ENCODE measurements at regions not wholly inside any gene's neighbourhood (a gene's known extent, or its start where the extent isn't known, plus 50 kb on each side); places are given as distances from the start of the nearest gene placed in this dataset.

- in situ Hi-C loops (cut with MboI; ENCODE audit: low sequenced_read_pairs): no loop called here
- Histone ChIP-seq H3K27me3 (ENCODE audit: low read depth) (no peaks in the 10 kb centered on the region), H3K9me3 (no peaks in the 10 kb centered on the region), H3K36me3 (replicated peaks) (no peaks in the 10 kb centered on the region), H3K4me3 (peak overlapping the region; percentile 23), H3K4me1 (peaks cover 23% of the 10 kb centered on the region)
- peak; percentile 65 to 79 for DNase-seq (ENCODE audit: low spot score in 2 of 2)
Observed at GRCh38 chr17:51372345-51373004, 112.1 kb downstream of the UTP18 start.

DNA sequence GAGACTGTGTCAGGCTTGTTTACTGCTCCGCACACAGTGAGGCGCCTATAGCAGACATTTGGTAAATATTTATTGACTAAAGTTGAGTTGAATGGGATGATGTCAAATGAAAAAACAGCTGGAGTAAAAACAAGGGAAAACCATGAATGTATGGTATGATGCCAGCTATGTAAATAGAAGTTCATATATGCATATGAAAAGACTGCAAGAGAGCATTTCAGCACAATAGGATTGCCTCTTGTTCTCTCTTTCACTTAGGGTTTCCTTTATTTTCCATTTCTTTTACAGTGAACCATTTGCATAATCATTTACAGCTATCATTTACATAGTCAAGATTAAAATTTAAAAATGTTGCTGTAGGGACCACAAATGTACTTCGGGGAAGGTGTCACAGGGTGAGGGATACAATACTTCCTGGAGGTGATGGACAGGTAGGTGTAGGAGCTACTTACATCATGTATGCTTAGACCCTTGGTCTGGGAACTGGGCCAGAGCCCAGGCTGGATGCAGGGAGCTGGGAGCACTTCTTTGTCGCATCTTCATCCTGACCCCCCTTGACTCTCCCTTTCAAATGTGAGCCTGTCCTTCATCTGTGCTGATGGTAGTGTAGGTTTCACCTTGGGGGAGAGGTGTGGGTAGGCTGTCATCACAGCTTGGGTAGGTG, 113.3 kb downstream of the UTP18 start:
- H3K4me1 ChIP-seq: peaks cover 23% of the 10 kb centered on the region
- H3K36me3 ChIP-seq (replicated peaks): no peaks in the 10 kb centered on the region
- peak; percentile 63 to 94 for DNase-seq (ENCODE audit: low spot score in 2 of 2)
- H3K9me3 ChIP-seq: no peaks in the 10 kb centered on the region
- no peak overlapping the region for H3K4me3 ChIP-seq
- in situ Hi-C loops (cut with MboI; ENCODE audit: low sequenced_read_pairs): no loop called here
- H3K27me3 ChIP-seq (ENCODE audit: low read depth): no peaks in the 10 kb centered on the region

- Histone ChIP-seq H3K27me3 (ENCODE audit: low read depth) (no peaks in the 10 kb centered on the region), H3K9me3 (no peaks in the 10 kb centered on the region)
Observed at GRCh38 chr17:51374209-51374608, 113.9 kb downstream of the UTP18 start.

DNA sequence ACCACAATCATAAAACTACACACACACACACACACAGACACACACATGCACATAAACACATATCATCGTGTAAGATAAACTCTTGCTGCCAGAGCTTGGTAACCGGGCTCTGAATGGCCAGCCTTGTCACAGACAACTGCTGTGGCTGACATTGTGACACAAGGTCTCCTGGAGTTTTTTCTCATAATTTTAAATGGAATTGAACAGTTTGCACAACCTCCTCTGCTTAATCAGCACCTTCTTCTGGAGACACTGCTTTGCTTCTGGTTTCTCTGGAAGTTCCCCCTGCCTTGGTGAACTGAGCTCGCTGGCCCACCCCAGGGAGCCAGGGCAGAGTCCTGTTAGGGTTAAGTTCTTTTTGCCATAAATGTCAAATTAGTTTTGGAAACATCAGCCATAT, 115.4 kb downstream of the UTP18 start:
- Histone ChIP-seq H3K9me3 (no peaks in the 10 kb centered on the region), H3K4me1 (peaks cover 23% of the 10 kb centered on the region), H3K4me3 (no peak overlapping the region), H3K36me3 (replicated peaks) (no peaks in the 10 kb centered on the region), H3K27me3 (ENCODE audit: low read depth) (no peaks in the 10 kb centered on the region)
- no peak for DNase-seq (ENCODE audit: low spot score in 2 of 2)
- in situ Hi-C loops (cut with MboI; ENCODE audit: low sequenced_read_pairs): no loop called here

More at GRCh38 chr17:51374209-51374608, 113.9 kb downstream of the UTP18 start:
- no peaks in the 10 kb centered on the region for H3K36me3 ChIP-seq (replicated peaks)
- in situ Hi-C loops (cut with MboI; ENCODE audit: low sequenced_read_pairs): no loop called here
- DNase-seq (ENCODE audit: low spot score in 2 of 2): no peak
- H3K4me3 ChIP-seq: no peak overlapping the region
- H3K4me1 ChIP-seq: peaks cover 23% of the 10 kb centered on the region

GRCh38 chr17:51376739-51377138, 116.4 kb downstream of the UTP18 start:
- in situ Hi-C loops (cut with MboI; ENCODE audit: low sequenced_read_pairs): no loop called here
- DNase-seq (ENCODE audit: low spot score in 2 of 2): no peak
- Histone ChIP-seq H3K9me3 (no peaks in the 10 kb centered on the region), H3K27me3 (ENCODE audit: low read depth) (0 out of 2 replicates have a peak, but pooled peaks cover 4% of the 10 kb centered on the region), H3K4me3 (no peak overlapping the region), H3K36me3 (replicated peaks) (no peaks in the 10 kb centered on the region), H3K4me1 (peaks cover 22% of the 10 kb centered on the region)

GRCh38 chr17:51381262-51381661, 120.9 kb downstream of the UTP18 start:
- in situ Hi-C loops (cut with MboI; ENCODE audit: low sequenced_read_pairs): no loop called here

GRCh38 chr17:51385208-51385607, 124.9 kb downstream of the UTP18 start:
- no peak overlapping the region for H3K4me3 ChIP-seq
- H3K9me3 ChIP-seq: no peaks in the 10 kb centered on the region
- in situ Hi-C loops (cut with MboI; ENCODE audit: low sequenced_read_pairs): no loop called here
- DNase-seq (ENCODE audit: low spot score in 2 of 2): no peak
- H3K36me3 ChIP-seq (replicated peaks): no peaks in the 10 kb centered on the region
- H3K27me3 ChIP-seq (ENCODE audit: low read depth): peaks cover 10% of the 10 kb centered on the region; the same call in 1 of the 2 replicates
- no peaks in the 10 kb centered on the region for H3K4me1 ChIP-seq

More at GRCh38 chr17:51381262-51381661, 120.9 kb downstream of the UTP18 start:
- H3K36me3 ChIP-seq (replicated peaks): no peaks in the 10 kb centered on the region
- H3K9me3 ChIP-seq: no peaks in the 10 kb centered on the region
- no peak for DNase-seq (ENCODE audit: low spot score in 2 of 2)
- H3K4me1 ChIP-seq: no peaks in the 10 kb centered on the region
- H3K4me3 ChIP-seq: no peak overlapping the region
- 0 out of 2 replicates have a peak, but pooled peaks cover 4% of the 10 kb centered on the region for H3K27me3 ChIP-seq (ENCODE audit: low read depth)

DNA sequence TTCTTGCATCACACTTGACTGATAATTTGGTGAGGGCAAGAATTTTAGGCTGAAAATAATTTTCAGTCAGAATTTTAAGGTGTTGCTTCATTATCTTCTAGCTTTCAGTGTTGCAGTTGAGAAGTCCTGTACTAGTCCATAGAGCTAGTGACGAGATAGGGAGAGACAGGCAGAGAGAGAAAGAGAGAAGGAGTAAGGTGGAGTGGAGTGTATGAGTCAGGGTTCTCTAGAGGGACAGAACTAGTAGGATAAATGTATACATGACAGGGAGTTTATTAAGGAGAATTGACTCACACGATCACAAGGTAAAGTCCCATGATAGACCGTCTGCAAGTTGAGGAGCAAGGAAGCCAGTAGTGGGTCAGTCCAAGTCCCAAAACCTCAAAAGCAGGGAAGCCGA, 127.2 kb downstream of the UTP18 start:
- H3K4me1 ChIP-seq: no peaks in the 10 kb centered on the region
- DNase-seq (ENCODE audit: low spot score in 2 of 2): no peak
- H3K36me3 ChIP-seq (replicated peaks): no peaks in the 10 kb centered on the region
- in situ Hi-C loops (cut with MboI; ENCODE audit: low sequenced_read_pairs): no loop called here
- peaks cover 6% of the 10 kb centered on the region; the same call in 1 of the 2 replicates for H3K27me3 ChIP-seq (ENCODE audit: low read depth)
- no peaks in the 10 kb centered on the region for H3K9me3 ChIP-seq
- no peak overlapping the region for H3K4me3 ChIP-seq

DNA sequence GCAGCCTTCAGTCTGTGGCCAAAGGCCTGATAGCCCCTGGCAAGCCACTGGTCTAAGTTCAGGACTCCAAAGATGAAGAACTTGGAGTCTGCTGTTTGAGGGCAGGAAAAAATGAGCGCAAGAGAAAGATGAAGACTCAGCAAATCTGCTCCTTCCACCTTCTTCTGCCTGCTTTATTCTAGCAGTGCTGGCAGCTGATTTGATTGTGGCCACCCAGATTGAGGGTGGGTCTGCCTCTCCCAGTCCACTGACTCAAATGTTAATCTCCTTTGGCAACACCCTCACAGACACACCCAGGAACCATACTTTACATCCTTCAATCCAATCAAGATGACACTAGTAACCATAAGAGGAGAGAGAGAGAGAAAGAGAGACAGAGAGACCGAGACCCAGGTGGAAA, 127.6 kb downstream of the UTP18 start:
- in situ Hi-C loops (cut with MboI; ENCODE audit: low sequenced_read_pairs): no loop called here
- no peak for DNase-seq (ENCODE audit: low spot score in 2 of 2)
- Histone ChIP-seq H3K4me3 (no peak overlapping the region), H3K4me1 (no peaks in the 10 kb centered on the region), H3K36me3 (replicated peaks) (no peaks in the 10 kb centered on the region), H3K9me3 (no peaks in the 10 kb centered on the region), H3K27me3 (ENCODE audit: low read depth) (peaks cover 8% of the 10 kb centered on the region; the same call in 1 of the 2 replicates)

- H3K36me3 ChIP-seq (replicated peaks): no peaks in the 10 kb centered on the region
- no peak for DNase-seq (ENCODE audit: low spot score in 2 of 2)
- in situ Hi-C loops (cut with MboI; ENCODE audit: low sequenced_read_pairs): no loop called here
- H3K9me3 ChIP-seq: no peaks in the 10 kb centered on the region
- no peak overlapping the region for H3K4me3 ChIP-seq
- H3K4me1 ChIP-seq: no peaks in the 10 kb centered on the region
- H3K27me3 ChIP-seq (ENCODE audit: low read depth): peaks cover 9% of the 10 kb centered on the region; the same call in 1 of the 2 replicates
Observed at GRCh38 chr17:51389875-51390274, 129.5 kb downstream of the UTP18 start.

GRCh38 chr17:51391982-51392654, 131.8 kb downstream of the UTP18 start:
- DNase-seq (ENCODE audit: low spot score in 2 of 2): no peak
- Histone ChIP-seq H3K4me1 (no peaks in the 10 kb centered on the region), H3K36me3 (replicated peaks) (no peaks in the 10 kb centered on the region), H3K9me3 (no peaks in the 10 kb centered on the region), H3K4me3 (no peak overlapping the region), H3K27me3 (ENCODE audit: low read depth) (peaks cover 9% of the 10 kb centered on the region; the same call in 1 of the 2 replicates)
- in situ Hi-C loops (cut with MboI; ENCODE audit: low sequenced_read_pairs): no loop called here

DNA sequence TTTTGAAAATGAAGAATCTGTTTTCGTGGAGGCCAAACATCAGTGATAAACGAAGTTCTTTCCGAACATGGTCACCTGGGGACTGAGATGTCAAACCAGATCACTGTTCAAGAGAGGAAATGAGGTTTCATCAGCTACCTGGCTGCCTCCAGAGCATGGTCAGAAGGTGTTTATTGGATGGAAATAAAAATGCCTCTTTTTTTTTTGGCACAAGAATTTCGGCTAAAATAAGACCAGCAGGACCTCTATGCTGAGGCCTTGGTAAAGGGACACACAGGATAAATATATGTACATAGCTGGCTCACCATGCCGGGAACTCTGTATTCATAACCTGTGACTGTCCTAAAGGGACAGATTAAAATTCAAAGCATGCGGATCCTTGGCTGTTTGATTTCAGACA, 135.3 kb downstream of the UTP18 start:
- in situ Hi-C loops (cut with MboI; ENCODE audit: low sequenced_read_pairs): no loop called here
- no peaks in the 10 kb centered on the region for H3K9me3 ChIP-seq
- no peaks in the 10 kb centered on the region for H3K36me3 ChIP-seq (replicated peaks)
- H3K4me3 ChIP-seq: no peak overlapping the region
- DNase-seq (ENCODE audit: low spot score in 2 of 2): no peak
- H3K27me3 ChIP-seq (ENCODE audit: low read depth): peaks cover 9% of the 10 kb centered on the region; the same call in 1 of the 2 replicates
- no peaks in the 10 kb centered on the region for H3K4me1 ChIP-seq

GRCh38 chr17:51397361-51398127, 137.2 kb downstream of the UTP18 start:
- no peaks in the 10 kb centered on the region for H3K9me3 ChIP-seq
- no peaks in the 10 kb centered on the region for H3K36me3 ChIP-seq (replicated peaks)
- no peak for DNase-seq (ENCODE audit: low spot score in 2 of 2)
- in situ Hi-C loops (cut with MboI; ENCODE audit: low sequenced_read_pairs): no loop called here
- no peak overlapping the region for H3K4me3 ChIP-seq
- no peaks in the 10 kb centered on the region for H3K4me1 ChIP-seq
- peaks cover 9% of the 10 kb centered on the region; the same call in 1 of the 2 replicates for H3K27me3 ChIP-seq (ENCODE audit: low read depth)
